Gastroesophageal sphincter (tissue), 3 donors: ENCODE measurements at regions not wholly inside any gene's neighbourhood (a gene's known extent, or its start where the extent isn't known, plus 50 kb on each side); places are given as distances from the start of the nearest gene placed in this dataset.
"Not testable (repeated sequence)": the region's sequence is repeated elsewhere in the genome, so short reads cannot be mapped to it uniquely, and the experiment has no call there.

Experiments
- CTCF ChIP-seq, 4 experiments: fragments of 200-600 bp in 2 of 4; fragments of 450-650 bp in 2 of 4; sonication (generic) in 1 of 4; IDR thresholded peaks; one replicate each; pipeline ENCODE4 v1.5.1; 2017 to 2019; ENCODE audit warnings: antibody characterized with exemption in 4 of 4, mild to moderate bottlenecking in 2 of 4, moderate library complexity in 2 of 4
- POLR2A ChIP-seq, 2 donors: fragments of 450-650 bp; IDR thresholded peaks; one replicate each; pipeline ENCODE4 v1.6.1; 2017; ENCODE audit warnings: antibody characterized with exemption in 2 of 2, mild to moderate bottlenecking in 2 of 2, moderate library complexity in 1 of 2
- POLR2AphosphoS5 ChIP-seq: sonication (generic); formaldehyde crosslinking; IDR thresholded peaks from one replicate; pipeline ENCODE4 v1.6.1; 2017; ENCODE audit warnings: antibody characterized with exemption

DNA sequence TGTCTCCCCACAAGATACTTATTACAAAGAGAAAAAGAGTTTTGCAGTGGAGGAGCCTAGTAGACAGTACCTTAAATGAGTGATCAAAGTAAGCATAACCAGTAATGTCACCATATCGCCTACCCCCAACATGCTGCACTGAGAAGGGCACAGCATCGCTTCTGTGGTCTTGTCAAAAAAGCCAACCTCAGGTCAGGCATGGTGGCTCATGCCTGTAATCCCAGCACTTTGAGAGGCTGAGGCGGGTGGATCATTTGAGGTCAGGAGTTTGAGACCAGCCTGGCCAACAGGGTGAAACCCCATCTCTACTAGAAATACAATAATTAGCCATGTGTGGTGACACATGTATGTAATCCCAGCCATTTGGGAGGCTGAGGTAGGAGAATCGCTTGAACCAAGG lies 135.8 kb upstream of the PRICKLE2 start:
- not testable (repeated sequence) for TF ChIP-seq POLR2AphosphoS5; CTCF (IDR thresholded peaks at IDR 0.05); POLR2A (IDR thresholded peaks at IDR 0.05)
